Cardiac muscle cell (in vitro differentiated cells and primary cell): ENCODE measurements at regions not wholly inside any gene's neighbourhood (a gene's known extent, or its start where the extent isn't known, plus 50 kb on each side); places are given as distances from the start of the nearest gene placed in this dataset.

Experiments used
- DNase-seq, 2 donors: peaks; one replicate each; pipeline versions ENCODE4 v3.0.0 to v3.0.0-alpha.2; 2010 to 2017; ENCODE audit warnings: low read depth in 1 of 2, low spot score in 1 of 2
- H3K27ac ChIP-seq: fragments of 200-600 bp; sonication (generic); 2 replicates; pipeline ENCODE4 v1.5.1; 2016
- H3K27me3 ChIP-seq: fragments of 200-600 bp; sonication (generic); 2 replicates; pipeline ENCODE4 v1.6.0; 2016; ENCODE audit warnings: control low read depth
- H3K36me3 ChIP-seq: fragments of 200-600 bp; sonication (generic); 2 replicates; pipeline ENCODE4 v1.5.1; 2016; ENCODE audit warnings: control low read depth
- H3K4me1 ChIP-seq: fragments of 200-600 bp; sonication (generic); 2 replicates; pipeline ENCODE4 v1.8.1; 2017; ENCODE audit warnings: low read depth, mild to moderate bottlenecking, mixed run types
- H3K4me3 ChIP-seq: fragments of 200-600 bp; sonication (generic); 2 replicates; pipeline ENCODE4 v1.5.1; 2016; ENCODE audit warnings: mild to moderate bottlenecking
- H3K9me3 ChIP-seq: fragments of 200-600 bp; sonication (generic); 2 replicates; pipeline ENCODE4 v1.5.1; 2017; ENCODE audit warnings: low read depth, mild to moderate bottlenecking, control low read depth
- CTCF ChIP-seq: IDR thresholded peaks from 2 replicates; pipeline ENCODE4 v1.5.1; 2012; ENCODE audit warnings: low read depth, mild to moderate bottlenecking, low read length

GRCh38 chr4:156408749-156409148 is 455.1 kb upstream of the CTSO start:
- Histone ChIP-seq H3K9me3 (no peaks in the 10 kb centered on the region), H3K27me3 (no peaks in the 10 kb centered on the region), H3K36me3 (no peaks in the 10 kb centered on the region), H3K4me3 (no peak overlapping the region), H3K27ac (no peak overlapping the region), H3K4me1 (no peaks in the 10 kb centered on the region)
- DNase-seq, result no peak
- TF ChIP-seq CTCF, result no peak

- H3K36me3 ChIP-seq, result no peaks in the 10 kb centered on the region
- no peaks in the 10 kb centered on the region for H3K27me3 ChIP-seq
- no peak for TF ChIP-seq CTCF
- H3K4me1 ChIP-seq, result no peaks in the 10 kb centered on the region
- no peaks in the 10 kb centered on the region for H3K9me3 ChIP-seq
- no peak overlapping the region for H3K4me3 ChIP-seq
- no peak overlapping the region for H3K27ac ChIP-seq
- DNase-seq, result no peak
These were observed 447.7 kb upstream of the CTSO start for GRCh38 chr4:156401371-156401770.

- no peaks in the 10 kb centered on the region for H3K36me3 ChIP-seq
- H3K4me3 ChIP-seq, result no peak overlapping the region
- H3K27me3 ChIP-seq, result no peaks in the 10 kb centered on the region
- no peaks in the 10 kb centered on the region for H3K9me3 ChIP-seq
- no peak for TF ChIP-seq CTCF
- no peak for DNase-seq
- no peak overlapping the region for H3K27ac ChIP-seq
- no peaks in the 10 kb centered on the region for H3K4me1 ChIP-seq
These were observed 442.9 kb upstream of the CTSO start for GRCh38 chr4:156396534-156396933.

GRCh38 chr4:156391325-156391653 is 437.6 kb upstream of the CTSO start:
- H3K4me1 ChIP-seq, result no peaks in the 10 kb centered on the region
- no peaks in the 10 kb centered on the region for H3K36me3 ChIP-seq
- no peak for DNase-seq
- no peaks in the 10 kb centered on the region for H3K27me3 ChIP-seq
- no peak overlapping the region for H3K4me3 ChIP-seq
- TF ChIP-seq CTCF, result no peak
- no peaks in the 10 kb centered on the region for H3K9me3 ChIP-seq
- H3K27ac ChIP-seq, result no peak overlapping the region

GRCh38 chr4:156390599-156391324 is 437.1 kb upstream of the CTSO start:
- Histone ChIP-seq H3K4me3 (no peak overlapping the region), H3K27me3 (no peaks in the 10 kb centered on the region), H3K9me3 (no peaks in the 10 kb centered on the region), H3K36me3 (no peaks in the 10 kb centered on the region), H3K27ac (no peak overlapping the region), H3K4me1 (no peaks in the 10 kb centered on the region)
- DNase-seq, result peak in 1 of 2 donors; percentile 71
- no peak for TF ChIP-seq CTCF
